Thyroid gland (tissue), 4 donors: ENCODE measurements at regions not wholly inside any gene's neighbourhood (a gene's known extent, or its start where the extent isn't known, plus 50 kb on each side); places are given as distances from the start of the nearest gene placed in this dataset.
"Not testable (repeated sequence)": the region's sequence is repeated elsewhere in the genome, so short reads cannot be mapped to it uniquely, and the experiment has no call there.

Experiments used
- DNase-seq, 2 donors: peaks; one replicate each; pipeline ENCODE4 v3.0.0-alpha.2; 2019
- H3K27ac ChIP-seq, 3 donors: fragments of 200-600 bp; sonication (generic); 1 replicate in 2 of 3; 2 replicates in 1 of 3; pipeline ENCODE4 v1.5.1; 2016 to 2019; ENCODE audit warnings: mild to moderate bottlenecking in 1 of 3, moderate library complexity in 1 of 3
- H3K27me3 ChIP-seq: fragments of 200-600 bp; sonication (generic); one replicate; pipeline ENCODE4 v1.5.1; 2019
- H3K36me3 ChIP-seq, 2 donors: fragments of 200-600 bp; sonication (generic); one replicate each; pipeline ENCODE4 v1.5.1; 2016 to 2019
- H3K4me1 ChIP-seq, 2 donors: fragments of 200-600 bp; sonication (generic); one replicate each; pipeline ENCODE4 v1.5.1; 2017 to 2019
- H3K4me3 ChIP-seq, 3 donors: fragments of 200-600 bp; sonication (generic); replicated peaks in 1 of 3; 1 replicate in 2 of 3; 2 replicates in 1 of 3; pipeline ENCODE4 v1.5.1; 2016; ENCODE audit warnings: mild to moderate bottlenecking in 1 of 3
- H3K9me3 ChIP-seq: fragments of 200-600 bp; sonication (generic); one replicate; pipeline ENCODE4 v1.5.1; 2017
- CTCF ChIP-seq, 6 experiments: fragments of 200-600 bp in 3 of 6; fragments of 450-650 bp in 3 of 6; sonication (generic) in 3 of 6; IDR thresholded peaks; one replicate each; pipeline ENCODE4 v1.5.1; 2016 to 2019; ENCODE audit warnings: antibody characterized with exemption in 6 of 6, mild to moderate bottlenecking in 2 of 6, inconsistent platforms in 1 of 6, moderate library complexity in 1 of 6
- POLR2A ChIP-seq, 2 donors: fragments of 450-650 bp; IDR thresholded peaks; one replicate each; pipeline ENCODE4 v1.6.1; 2017; ENCODE audit warnings: antibody characterized with exemption in 2 of 2, mild to moderate bottlenecking in 2 of 2, moderate library complexity in 1 of 2
- WGBS, 2 donors: methylation state at CpG; one replicate each; pipeline ENCODE4 v1.1.5; 2017; 5-methylcytosine and 5-hydroxymethylcytosine counted together
- intact Hi-C: fragments of 100-400 bp; cut with DNase I; formaldehyde crosslinking; loops from one replicate; pipeline ENCODE4 v1.15.1; 2023

- intact Hi-C loops = no loop called here
- DNase-seq = peak in 1 of 2 donors; percentile 23
Observed at GRCh38 chr3:170809007-170809974, 60.7 kb downstream of the RPL22L1 start.

GRCh38 chr3:170808041-170808440, 62.0 kb downstream of the RPL22L1 start:
- no peaks in the 10 kb centered on the region for H3K27me3 ChIP-seq
- intact Hi-C loops = no loop called here
- H3K4me3 ChIP-seq = no peak overlapping the region
- DNase-seq = no peak
- TF ChIP-seq CTCF (IDR thresholded peaks at IDR 0.05) (no peak), POLR2A (IDR thresholded peaks at IDR 0.05) (no peak)
- 70 to 71% methylated on average over 5 of the region's 5 CpGs for whole genome bisulfite sequencing, 2 donors
- H3K27ac ChIP-seq = no peak overlapping the region
- H3K9me3 ChIP-seq = no peaks in the 10 kb centered on the region
- H3K36me3 ChIP-seq = no peaks in the 10 kb centered on the region
- H3K4me1 ChIP-seq = peaks cover 3 to 4% of the 10 kb centered on the region in 2 donors

More at GRCh38 chr3:170809007-170809974, 60.7 kb downstream of the RPL22L1 start:
- TF ChIP-seq POLR2A (IDR thresholded peaks at IDR 0.05) (no peak), CTCF (IDR thresholded peaks at IDR 0.05) (peak in 3 of 6 experiments; percentile 44 to 51 (median 48))
- Histone ChIP-seq H3K4me1 (peaks cover 3 to 4% of the 10 kb centered on the region in 2 donors), H3K9me3 (no peaks in the 10 kb centered on the region), H3K4me3 (no peak overlapping the region), H3K27ac (no peak overlapping the region), H3K36me3 (no peaks in the 10 kb centered on the region), H3K27me3 (no peaks in the 10 kb centered on the region)
- WGBS, 2 donors = 76 to 77% methylated on average over 14 of the region's 14 CpGs

- 90 to 93% methylated on average over 2 of the region's 2 CpGs for WGBS, 2 donors
- Histone ChIP-seq H3K27me3 (no peaks in the 10 kb centered on the region), H3K27ac (no peak overlapping the region), H3K9me3 (no peaks in the 10 kb centered on the region), H3K4me1 (peaks cover 0 to 1% of the 10 kb centered on the region in 2 donors), H3K36me3 (no peaks in the 10 kb centered on the region), H3K4me3 (no peak overlapping the region)
- no peak for TF ChIP-seq POLR2A (IDR thresholded peaks at IDR 0.05)
- no peak for TF ChIP-seq CTCF (IDR thresholded peaks at IDR 0.05)
- DNase-seq = no peak
- intact Hi-C loops = no loop called here
Observed at GRCh38 chr3:170806676-170807075, 63.3 kb downstream of the RPL22L1 start.

- TF ChIP-seq POLR2A (IDR thresholded peaks at IDR 0.05) (no peak), CTCF (IDR thresholded peaks at IDR 0.05) (no peak)
- Histone ChIP-seq H3K4me1 (no peaks in the 10 kb centered on the region), H3K4me3 (no peak overlapping the region), H3K36me3 (no peaks in the 10 kb centered on the region), H3K27me3 (no peaks in the 10 kb centered on the region), H3K27ac (no peak overlapping the region), H3K9me3 (no peaks in the 10 kb centered on the region)
- no peak for DNase-seq
- intact Hi-C loops = no loop called here
- 74 to 89% methylated on average over 5 of the region's 5 CpGs for WGBS, 2 donors
Observed at GRCh38 chr3:170806141-170806540, 63.9 kb downstream of the RPL22L1 start.

- DNase-seq, H3K9me3 ChIP-seq, H3K27me3 ChIP-seq, H3K4me1 ChIP-seq, H3K36me3 ChIP-seq, H3K4me3 ChIP-seq, intact Hi-C loops, H3K27ac ChIP-seq: not testable (repeated sequence)
- WGBS, 2 donors = 89 to 98% methylated on average over 1 of the region's 1 CpG
Observed at GRCh38 chr3:170805296-170805695, 64.7 kb downstream of the RPL22L1 start.

GRCh38 chr3:170804634-170805033, 65.4 kb downstream of the RPL22L1 start:
- intact Hi-C loops, H3K27ac ChIP-seq, H3K27me3 ChIP-seq, H3K9me3 ChIP-seq, H3K4me3 ChIP-seq, DNase-seq, H3K36me3 ChIP-seq, H3K4me1 ChIP-seq: not testable (repeated sequence)
- 42 to 44% methylated on average over 1 of the region's 1 CpG for WGBS, 2 donors
